CD4-positive, alpha-beta T cell treated with Interleukin-10 for 1 hour (primary cell): ENCODE measurements at regions not wholly inside any gene's neighbourhood (a gene's known extent, or its start where the extent isn't known, plus 50 kb on each side); places are given as distances from the start of the nearest gene placed in this dataset.
"Not testable (repeated sequence)": the region's sequence is repeated elsewhere in the genome, so short reads cannot be mapped to it uniquely, and the experiment has no call there.

Experiments used
- DNase-seq: peaks from one replicate; pipeline ENCODE4 v3.0.0-alpha.2; 2020

DNA sequence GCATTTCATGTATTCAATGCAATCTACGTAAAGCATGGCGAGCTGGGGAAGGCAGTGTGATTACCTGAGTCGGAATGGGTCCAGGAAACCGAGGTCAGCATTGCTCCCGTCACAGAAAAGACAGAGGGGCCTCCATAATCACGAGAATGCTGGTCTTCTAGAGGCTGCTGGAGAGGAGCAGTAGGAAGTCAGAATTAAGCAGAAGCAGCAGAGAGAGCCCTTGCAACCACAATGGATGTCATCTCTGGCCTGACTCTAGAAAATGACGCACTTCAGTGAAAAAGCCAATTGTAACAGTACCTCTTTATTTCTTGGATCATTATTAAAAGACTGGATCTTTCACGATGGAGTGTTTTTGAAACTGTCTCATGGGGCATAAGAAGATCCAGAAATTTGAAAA, 69.5 kb upstream of the FOXN3 start:
- DNase-seq, result no peak

- DNase-seq, result no peak
Measured at GRCh38 chr14:89485264-89485663, 68.2 kb upstream of the FOXN3 start.

GRCh38 chr14:89484051-89484844, 67.2 kb upstream of the FOXN3 start:
- DNase-seq, result no peak

- no peak for DNase-seq
Measured at GRCh38 chr14:89481196-89481595, 64.2 kb upstream of the FOXN3 start.

GRCh38 chr14:89480278-89480677, 63.2 kb upstream of the FOXN3 start:
- DNase-seq, result no peak

GRCh38 chr14:89479802-89480201, 62.8 kb upstream of the FOXN3 start:
- no peak for DNase-seq

- no peak for DNase-seq
Measured at GRCh38 chr14:89477391-89477790, 60.4 kb upstream of the FOXN3 start.

DNA sequence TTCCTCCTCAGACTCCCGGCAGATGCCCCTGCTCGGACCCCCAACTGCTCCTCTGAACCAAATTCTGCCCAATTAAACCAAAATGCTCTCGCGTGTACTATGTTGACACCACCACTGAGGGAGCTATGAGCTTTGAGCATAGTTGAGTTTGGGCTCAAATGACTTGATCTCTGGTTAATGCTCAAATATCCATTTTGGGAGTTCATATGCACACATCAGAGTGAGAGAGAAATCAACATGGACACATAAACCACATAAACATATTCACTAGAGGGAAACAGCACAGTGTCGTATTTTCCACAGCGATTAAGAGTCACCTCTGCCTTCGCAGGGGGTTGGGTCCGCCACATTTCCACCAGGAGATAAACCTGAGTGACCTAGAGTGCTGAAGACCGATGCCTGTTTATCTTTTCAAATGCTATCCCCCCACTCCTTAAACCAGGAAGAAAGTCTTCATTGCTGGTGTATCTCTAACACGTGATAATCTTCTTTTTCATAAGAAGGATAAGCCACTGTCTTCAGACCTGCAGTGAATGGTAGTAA, 59.4 kb upstream of the FOXN3 start:
- no peak for DNase-seq

GRCh38 chr14:89474464-89474863, 57.4 kb upstream of the FOXN3 start:
- no peak for DNase-seq

- no peak for DNase-seq
Measured at GRCh38 chr14:89473989-89474388, 57.0 kb upstream of the FOXN3 start.

- DNase-seq, result no peak
Measured at GRCh38 chr14:89473569-89473968, 56.5 kb upstream of the FOXN3 start.

GRCh38 chr14:89470401-89470800, 53.4 kb upstream of the FOXN3 start:
- no peak for DNase-seq

- no peak for DNase-seq
Measured at GRCh38 chr14:89469210-89470198, 52.5 kb upstream of the FOXN3 start.

DNA sequence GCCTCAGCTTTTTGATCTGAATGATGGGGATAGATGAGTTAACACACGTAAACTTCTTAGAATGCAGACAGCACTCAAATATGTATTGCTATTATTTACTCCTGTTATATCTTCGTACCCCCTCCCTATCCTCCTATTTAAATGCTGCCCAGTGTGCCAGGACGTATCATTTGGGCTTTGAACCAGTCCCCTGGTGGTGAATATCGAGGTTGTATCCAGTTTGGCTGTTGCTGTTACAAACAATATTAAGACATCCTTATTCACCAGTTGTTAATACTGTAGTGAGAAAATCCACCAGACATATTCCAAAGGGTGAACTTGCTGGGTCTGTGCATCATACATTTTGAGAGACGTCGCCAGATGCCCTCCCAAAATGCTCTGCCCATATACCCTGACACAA, 51.5 kb upstream of the FOXN3 start:
- DNase-seq, result no peak

GRCh38 chr14:89468030-89468429, 51.0 kb upstream of the FOXN3 start:
- DNase-seq, result not testable (repeated sequence)

DNA sequence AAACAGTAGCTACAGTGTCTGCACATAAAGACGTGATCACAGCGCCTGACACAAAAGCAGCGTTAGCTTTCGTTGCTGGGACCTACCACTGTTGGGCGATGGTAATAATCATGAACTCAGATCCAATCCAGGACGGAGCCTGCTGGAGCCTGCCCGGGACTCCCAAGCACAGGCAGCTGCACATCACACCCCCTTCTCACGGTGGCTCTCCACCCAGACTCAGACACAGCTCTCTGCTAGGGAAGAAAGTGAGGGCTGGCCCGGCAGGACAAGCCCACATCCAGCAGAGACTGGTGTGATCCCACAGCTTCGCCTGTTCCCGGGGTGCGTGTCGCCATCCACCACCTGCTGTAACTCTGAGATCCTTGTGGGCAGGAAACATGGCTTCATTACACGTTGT, 49.9 kb upstream of the FOXN3 start:
- DNase-seq, result no peak
